Left lung (tissue), 4 donors: ENCODE measurements at regions not wholly inside any gene's neighbourhood (a gene's known extent, or its start where the extent isn't known, plus 50 kb on each side); places are given as distances from the start of the nearest gene placed in this dataset.

Experiments
- ATAC-seq: fragments of 200-7000 bp; cut with Tn5 transposase; one replicate; pipeline ENCODE4 v1.9.1; 2020; ENCODE audit warnings: moderate library complexity
- DNase-seq, 4 donors: peaks; one replicate each; pipeline ENCODE4 v3.0.0-alpha.2; 2013 to 2020
- H3K27ac ChIP-seq, 2 donors: fragments of 200-600 bp; sonication (generic) in 1 of 2; one replicate each; pipeline versions ENCODE4 v1.5.0 to v1.8.0; 2020 to 2021
- H3K27me3 ChIP-seq, 2 donors: fragments of 200-600 bp; sonication (generic) in 1 of 2; one replicate each; pipeline versions ENCODE4 v1.5.0 to v1.8.0; 2020 to 2021
- H3K36me3 ChIP-seq, 2 donors: fragments of 200-600 bp; sonication (generic) in 1 of 2; one replicate each; pipeline versions ENCODE4 v1.5.0 to v1.8.0; 2020 to 2021
- H3K4me1 ChIP-seq, 2 donors: fragments of 200-600 bp; one replicate each; pipeline ENCODE4 v1.8.0; 2021
- H3K4me3 ChIP-seq, 2 donors: fragments of 200-600 bp; sonication (generic) in 1 of 2; one replicate each; pipeline versions ENCODE4 v1.5.0 to v1.8.0; 2020 to 2021; ENCODE audit warnings: mild to moderate bottlenecking in 1 of 2
- H3K9me3 ChIP-seq, 2 donors: fragments of 200-600 bp; sonication (generic) in 1 of 2; one replicate each; pipeline versions ENCODE4 v1.5.0 to v1.8.0; 2020 to 2021
- CTCF ChIP-seq, 2 donors: fragments of 200-600 bp; sonication (generic) in 1 of 2; IDR thresholded peaks; one replicate each; pipeline versions ENCODE4 v1.5.0 to v1.8.0; 2021; ENCODE audit warnings: antibody characterized with exemption in 2 of 2
- intact Hi-C, 2 donors: fragments of 100-400 bp; cut with DNase I; formaldehyde crosslinking; loops; one replicate each; pipeline versions ENCODE4 v1.11.2 to v1.14.2; 2022
- donor health status: DM: no; HTN: yes; CAD: no.
- donor health status: DM: no; HTN: no; CAD: no.

- intact Hi-C loops = no loop called here
- no peak for ATAC-seq
- no peaks in the 10 kb centered on the region for H3K36me3 ChIP-seq
These were observed 231.6 kb upstream of the TNC start for GRCh38 chr9:115349542-115349941.

DNA sequence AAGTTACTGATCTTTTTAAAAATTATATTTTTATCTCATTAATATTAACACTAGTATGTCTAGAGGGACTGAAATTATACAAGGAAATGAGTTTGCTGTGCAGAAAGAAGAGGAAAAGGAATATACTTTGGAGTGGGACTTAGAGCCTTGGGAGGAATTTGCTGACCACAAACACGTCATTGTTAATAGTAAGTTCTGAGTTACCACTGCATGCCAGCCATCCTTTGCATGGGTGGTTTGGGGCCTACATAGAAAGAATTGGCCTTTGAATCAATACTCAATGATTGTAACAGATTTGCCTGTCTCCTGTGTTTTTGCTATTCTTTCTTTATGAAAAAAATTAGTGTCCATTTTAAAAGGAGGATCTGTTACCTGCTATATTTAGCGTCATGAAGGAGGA lies 232.6 kb upstream of the TNC start:
- Histone ChIP-seq H3K9me3 (peaks cover 0 to 3% of the 10 kb centered on the region in 2 donors), H3K4me3 (no peak overlapping the region), H3K4me1 (no peaks in the 10 kb centered on the region), H3K27ac (no peak overlapping the region), H3K27me3 (no peaks in the 10 kb centered on the region), H3K36me3 (no peaks in the 10 kb centered on the region)
- intact Hi-C loops = no loop called here
- ATAC-seq = no peak
- DNase-seq = no peak
- TF ChIP-seq CTCF (IDR thresholded peaks at IDR 0.05) = no peak

More at GRCh38 chr9:115349542-115349941, 231.6 kb upstream of the TNC start:
- peaks cover 0 to 3% of the 10 kb centered on the region in 2 donors for H3K9me3 ChIP-seq
- no peaks in the 10 kb centered on the region for H3K27me3 ChIP-seq
- H3K27ac ChIP-seq = no peak overlapping the region
- TF ChIP-seq CTCF (IDR thresholded peaks at IDR 0.05) = no peak
- no peak for DNase-seq
- H3K4me3 ChIP-seq = no peak overlapping the region
- no peaks in the 10 kb centered on the region for H3K4me1 ChIP-seq

GRCh38 chr9:115353681-115354080 lies 235.7 kb upstream of the TNC start:
- Histone ChIP-seq H3K27ac (no peak overlapping the region), H3K36me3 (no peaks in the 10 kb centered on the region), H3K4me1 (no peaks in the 10 kb centered on the region), H3K27me3 (no peaks in the 10 kb centered on the region), H3K4me3 (no peak overlapping the region), H3K9me3 (no peaks in the 10 kb centered on the region)
- intact Hi-C loops = no loop called here
- no peak for ATAC-seq
- TF ChIP-seq CTCF (IDR thresholded peaks at IDR 0.05) = no peak
- no peak for DNase-seq

DNA sequence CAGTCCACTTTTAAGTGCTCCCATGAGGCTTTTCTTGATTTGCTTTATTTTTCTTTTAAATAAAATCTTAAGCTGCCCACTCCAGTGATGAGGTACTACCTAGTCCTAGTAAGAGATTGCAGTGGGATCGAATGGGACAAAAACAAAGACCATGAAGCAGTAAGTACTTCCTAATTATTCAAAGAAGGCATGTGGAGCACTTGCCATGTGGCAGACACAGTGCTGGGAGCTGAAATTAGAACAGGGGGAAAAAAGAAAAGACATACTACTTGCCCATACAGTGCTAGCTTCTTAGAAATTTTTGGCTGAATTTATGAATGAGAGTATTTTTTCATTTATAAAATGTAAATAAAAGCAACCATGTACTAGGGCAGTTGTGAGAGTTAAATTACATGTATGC lies 239.9 kb upstream of the TNC start:
- no peak for ATAC-seq
- intact Hi-C loops = no loop called here

DNA sequence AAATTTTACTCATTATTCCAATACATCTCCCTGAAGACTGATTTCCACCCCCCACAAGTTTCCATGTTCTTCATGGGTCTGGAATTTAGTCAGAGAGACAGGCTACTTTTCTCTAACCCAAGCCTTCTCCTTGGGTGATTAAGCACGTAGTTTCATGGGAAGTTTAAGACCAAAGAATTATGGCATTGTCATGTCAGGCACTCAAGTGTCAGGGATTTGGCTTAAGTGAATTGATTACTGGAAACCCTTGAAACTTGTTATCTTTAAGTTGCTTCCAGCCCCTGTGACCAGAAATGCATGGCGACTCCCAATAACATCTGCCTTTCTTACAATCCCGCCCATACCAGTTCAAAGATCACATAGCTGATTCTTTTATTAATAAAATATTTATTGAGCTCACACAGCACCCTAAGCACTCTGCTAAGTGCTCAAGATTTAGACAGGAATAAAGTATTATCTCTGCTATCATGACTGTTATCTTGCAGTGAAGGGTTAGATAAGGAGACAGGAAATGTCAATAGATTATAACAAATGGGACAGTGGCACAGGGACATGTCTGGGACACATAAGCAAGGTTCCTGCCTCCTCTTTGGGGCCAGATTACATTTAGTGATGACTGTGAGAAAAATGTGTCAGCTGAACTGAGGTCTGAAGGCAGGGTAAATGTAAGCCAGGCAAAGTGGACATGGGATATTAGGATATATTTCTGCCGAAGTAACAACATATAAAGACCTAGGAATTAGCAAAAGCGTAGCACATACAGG lies 241.2 kb upstream of the TNC start:
- Histone ChIP-seq H3K9me3 (no peaks in the 10 kb centered on the region), H3K27ac (no peak overlapping the region)
- DNase-seq = no peak

More for the DNA sequence above, 239.9 kb upstream of the TNC start:
- Histone ChIP-seq H3K27ac (no peak overlapping the region), H3K4me3 (no peak overlapping the region), H3K9me3 (no peaks in the 10 kb centered on the region), H3K27me3 (no peaks in the 10 kb centered on the region), H3K4me1 (no peaks in the 10 kb centered on the region), H3K36me3 (no peaks in the 10 kb centered on the region)
- TF ChIP-seq CTCF (IDR thresholded peaks at IDR 0.05) = no peak
- DNase-seq = no peak

More for the DNA sequence above, 241.2 kb upstream of the TNC start:
- Histone ChIP-seq H3K27me3 (no peaks in the 10 kb centered on the region), H3K4me3 (no peak overlapping the region), H3K4me1 (no peaks in the 10 kb centered on the region), H3K36me3 (no peaks in the 10 kb centered on the region)
- no peak for TF ChIP-seq CTCF (IDR thresholded peaks at IDR 0.05)
- intact Hi-C loops = no loop called here
- no peak for ATAC-seq
